ENCODE measurements at regions not wholly inside any gene's neighbourhood (a gene's known extent, or its start where the extent isn't known, plus 50 kb on each side); places are given as distances from the start of the nearest gene placed in this dataset.

GRCh38 chr6:163814494-163815364, 400.2 kb downstream of the QKI start:
- TF ChIP-seq CTCF (IDR thresholded peaks at IDR 0.05), result peak in 1 of 4 experiments; percentile 17
- no peak for TF ChIP-seq POLR2A (IDR thresholded peaks at IDR 0.05)
- no peak for TF ChIP-seq EP300 (IDR thresholded peaks at IDR 0.05)
